Activated CD4-positive, alpha-beta T cell treated with anti-CD3 and anti-CD28 coated beads for 36 hours (primary cell): ENCODE measurements at regions not wholly inside any gene's neighbourhood (a gene's known extent, or its start where the extent isn't known, plus 50 kb on each side); places are given as distances from the start of the nearest gene placed in this dataset.

Experiments used
- ATAC-seq: fragments of 200-7000 bp; cut with Tn5 transposase; one replicate; pipeline ENCODE4 v1.10.0; 2021; ENCODE audit warnings: mild to moderate bottlenecking, moderate library complexity
- CTCF ChIA-PET: fragments of 350-600 bp; sonication (Branson Sonifier 250); formaldehyde crosslinking; loops from one replicate; lab custom pipeline; 2021; ENCODE audit warnings: antibody characterized with exemption; lab: Charles Lee
- POLR2A ChIA-PET: fragments of 350-600 bp; sonication (Branson Sonifier 250); formaldehyde crosslinking; loops from one replicate; lab custom pipeline; 2021; ENCODE audit warnings: antibody characterized with exemption, inconsistent platforms; lab: Charles Lee
- DNase-seq: peaks from one replicate; pipeline ENCODE4 v3.0.0-alpha.2; 2020
- H3K27ac Mint-ChIP-seq: one replicate; pipeline ENCODE4 v1.8.0; 2021; ENCODE audit warnings: mixed read lengths
- H3K27me3 Mint-ChIP-seq: one replicate; pipeline ENCODE4 v1.8.0; 2021; ENCODE audit warnings: mixed read lengths
- H3K36me3 Mint-ChIP-seq: one replicate; pipeline ENCODE4 v1.8.0; 2021; ENCODE audit warnings: low read depth, mixed read lengths
- H3K4me1 Mint-ChIP-seq: one replicate; pipeline ENCODE4 v1.8.0; 2021; ENCODE audit warnings: mixed read lengths
- H3K4me3 Mint-ChIP-seq: one replicate; pipeline ENCODE4 v1.8.0; 2021; ENCODE audit warnings: mild to moderate bottlenecking, moderate library complexity, mixed read lengths
- H3K9me3 Mint-ChIP-seq: one replicate; pipeline ENCODE4 v1.8.0; 2021; ENCODE audit warnings: low read depth, mixed read lengths
- intact Hi-C, 2 experiments: fragments of 100-400 bp; cut with DNase I in 1 of 2; cut with micrococcal nuclease in 1 of 2; formaldehyde crosslinking; loops; one replicate each; pipeline versions ENCODE4 v1.14.2 to v1.15.1; 2022 to 2024; cut with DNase I, micrococcal nuclease

DNA sequence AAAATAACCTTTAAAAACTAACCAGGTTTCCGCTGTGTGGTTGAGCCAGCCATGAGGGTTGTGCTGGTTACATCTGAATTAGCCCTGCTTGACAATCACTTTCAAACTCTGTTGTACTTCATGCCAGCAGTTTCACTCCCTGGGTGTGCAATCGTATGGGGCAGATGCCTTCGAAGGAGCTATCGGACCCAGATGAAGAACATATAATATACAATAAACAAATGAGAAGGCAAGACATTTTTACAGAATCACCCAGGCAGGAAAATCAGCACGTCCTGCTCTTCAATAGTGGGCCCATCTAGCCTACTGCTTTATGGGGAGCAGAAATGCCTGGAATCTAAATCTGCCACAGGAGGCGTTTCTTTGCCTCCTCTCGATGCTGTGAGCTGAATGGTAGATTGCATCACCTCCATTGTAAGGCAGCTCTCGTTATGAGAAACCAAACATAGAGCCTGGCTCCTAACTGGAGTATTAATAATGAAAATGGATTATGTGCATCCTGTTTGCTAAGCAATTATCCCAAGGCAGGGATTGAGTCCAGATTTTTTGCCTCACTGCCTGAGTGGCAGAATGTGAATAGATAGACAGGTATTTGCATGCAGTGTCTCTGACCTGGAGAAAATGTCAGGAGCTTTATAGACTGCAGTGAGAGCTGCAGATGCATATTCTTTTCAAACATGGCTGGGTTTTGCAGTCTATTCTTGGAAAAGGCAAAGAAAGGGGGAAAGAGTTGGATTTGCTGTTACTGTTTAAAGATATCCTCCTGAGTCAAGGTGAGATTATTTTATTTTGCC is 143.3 kb upstream of the SMARCA2 start:
- peak; percentile 11 for DNase-seq
- H3K27me3 Mint-ChIP-seq = peaks cover 36% of the 10 kb centered on the region
- H3K4me1 Mint-ChIP-seq = peaks cover 33% of the 10 kb centered on the region
- H3K4me3 Mint-ChIP-seq = no peak overlapping the region
- no peak for ATAC-seq
- no peaks in the 10 kb centered on the region for H3K9me3 Mint-ChIP-seq
- CTCF ChIA-PET = interaction anchor here (0.7 to 0.9 kb wide), 3 partner anchors 68 to 127 kb away, joined by 3 read pairs; no protein-coding TSS in a partner anchor
- H3K36me3 Mint-ChIP-seq = no peaks in the 10 kb centered on the region
- intact Hi-C loops = loop anchor here in 1 of 2 experiments (5.0 to 10.0 kb wide), 6 partner anchors 65 to 753 kb away; partner anchors contain the start of gene VLDLR
- no peak overlapping the region for H3K27ac Mint-ChIP-seq
- POLR2A ChIA-PET = no interaction called here

DNA sequence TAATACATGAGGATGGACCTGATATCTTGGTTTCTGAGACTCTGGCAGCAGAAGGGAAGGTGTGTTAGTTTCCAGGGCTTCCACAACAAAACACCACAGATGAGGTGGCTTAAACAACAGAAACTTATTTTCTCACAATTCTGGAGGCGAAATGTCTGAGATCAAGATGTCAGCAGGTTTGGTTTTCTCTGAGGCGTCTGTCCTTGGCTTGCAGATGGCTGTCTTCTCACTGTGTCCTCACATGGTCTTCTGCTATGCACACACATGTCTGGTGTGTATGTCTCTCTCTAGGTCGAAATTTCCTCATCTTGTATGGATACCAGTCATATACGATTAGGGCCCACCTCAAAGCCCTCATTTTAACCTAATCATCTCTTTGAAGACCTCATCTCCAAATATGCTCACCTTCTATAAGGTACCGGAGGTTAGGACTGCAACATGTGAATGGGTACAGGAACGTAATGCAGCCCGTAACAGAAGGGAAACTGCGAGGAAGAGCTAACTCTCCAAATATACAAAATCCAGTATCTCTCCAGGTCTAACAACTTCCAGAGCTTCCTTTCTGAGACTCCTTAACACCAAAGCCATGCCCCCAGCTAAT is 139.8 kb upstream of the SMARCA2 start:
- ChIA-PET CTCF (interaction anchor here (0.7 to 1.8 kb wide), 5 partner anchors 11 to 212 kb away, joined by 3 to 4 read pairs (median 3); no protein-coding TSS in a partner anchor), POLR2A (interaction anchor here (0.5 to 1.2 kb wide), 4 partner anchors 137 to 213 kb away, joined by 3 to 5 read pairs (median 4); partner anchors contain the start of gene SMARCA2)
- Mint-ChIP-seq H3K9me3 (no peaks in the 10 kb centered on the region), H3K36me3 (no peaks in the 10 kb centered on the region), H3K27me3 (peaks cover 26% of the 10 kb centered on the region), H3K27ac (peak overlapping the region; percentile 18), H3K4me3 (no peak overlapping the region), H3K4me1 (peaks cover 40% of the 10 kb centered on the region)
- intact Hi-C loops = loop anchor here (1.0 to 10.0 kb wide), 6 partner anchors 67 to 903 kb away; partner anchors contain the start of genes SMARCA2 (in 1 of the 2) and VLDLR (in 1 of the 2)
- ATAC-seq = no peak
- no peak for DNase-seq

DNA sequence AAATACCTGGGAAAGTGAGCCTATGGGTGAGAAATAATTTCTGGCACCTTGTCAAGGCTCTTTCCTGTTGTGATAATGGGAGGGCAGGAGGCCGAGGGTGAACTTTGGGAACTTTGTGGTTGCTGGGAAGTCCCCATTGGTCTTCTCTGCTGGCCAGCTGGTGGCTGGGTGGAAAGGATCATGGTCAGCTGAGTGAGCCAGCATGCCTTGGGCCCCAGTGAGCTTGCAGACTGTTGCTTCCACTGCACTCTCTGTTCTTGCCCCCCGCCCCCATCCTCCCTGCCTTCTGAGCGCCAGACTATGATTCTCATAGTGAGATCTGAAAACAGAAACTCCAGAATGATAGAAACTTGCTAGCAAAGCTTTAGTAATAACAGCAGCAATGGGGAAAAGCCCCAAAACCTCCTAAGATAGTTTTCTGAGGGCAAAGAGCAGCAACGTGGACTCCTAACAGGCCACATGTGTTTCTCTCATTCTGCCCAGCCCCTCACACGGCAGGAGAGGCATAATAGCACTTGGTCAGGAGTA is 139.2 kb upstream of the SMARCA2 start:
- POLR2A ChIA-PET = interaction anchor here (0.6 to 1.2 kb wide), 4 partner anchors 26 to 212 kb away, joined by 3 to 5 read pairs (median 4); partner anchors contain the start of gene SMARCA2
- Mint-ChIP-seq H3K36me3 (no peaks in the 10 kb centered on the region), H3K4me1 (peaks cover 40% of the 10 kb centered on the region), H3K4me3 (no peak overlapping the region), H3K27ac (peak overlapping the region; percentile 66), H3K9me3 (no peaks in the 10 kb centered on the region), H3K27me3 (peaks cover 22% of the 10 kb centered on the region)
- intact Hi-C loops = loop anchor here (1.0 to 10.0 kb wide), 8 partner anchors 66 to 904 kb away; partner anchors contain the start of genes SMARCA2 (in 1 of the 2) and VLDLR (in 1 of the 2)
- ATAC-seq = peak; percentile 71
- CTCF ChIA-PET = interaction anchor here (0.7 to 1.8 kb wide), 6 partner anchors 11 to 211 kb away, joined by 3 to 4 read pairs (median 3); no protein-coding TSS in a partner anchor
- peak; percentile 90 for DNase-seq

DNA sequence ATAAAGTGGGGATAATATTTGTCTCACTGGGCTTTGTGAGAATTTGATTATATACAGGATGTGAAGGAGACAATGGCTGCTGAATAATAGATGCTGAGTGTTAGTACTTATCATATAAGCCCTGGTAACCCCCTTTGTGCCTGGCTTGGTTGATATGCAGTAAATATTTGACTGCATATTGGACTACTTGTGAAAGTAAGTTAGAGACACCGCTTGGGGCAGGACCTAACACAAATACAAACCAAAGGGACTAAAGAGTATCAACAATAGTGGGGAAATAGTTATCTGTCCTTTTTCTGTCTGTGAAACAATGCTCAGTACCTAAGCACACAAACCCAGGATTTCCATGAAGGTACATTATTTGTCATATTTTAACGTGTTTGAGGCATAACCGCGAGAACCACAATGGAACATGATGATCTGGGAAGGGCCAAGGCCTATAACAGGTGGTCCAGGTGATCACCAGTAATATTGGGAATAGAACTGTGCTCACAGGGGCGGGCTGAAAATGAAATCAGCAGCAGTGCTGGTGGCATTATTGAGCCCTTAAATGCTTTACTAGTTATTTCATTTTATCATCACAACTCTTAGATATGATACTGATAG is 138.2 kb upstream of the SMARCA2 start:
- ATAC-seq (no peak), DNase-seq (peak; percentile 17)
- H3K4me1 Mint-ChIP-seq = peaks cover 36% of the 10 kb centered on the region
- H3K27ac Mint-ChIP-seq = no peak overlapping the region
- ChIA-PET CTCF (interaction anchor here (0.8 kb wide), 1 partner anchor 193 kb away, joined by 3 read pairs; no protein-coding TSS in a partner anchor), POLR2A (no interaction called here)
- no peaks in the 10 kb centered on the region for H3K36me3 Mint-ChIP-seq
- no peaks in the 10 kb centered on the region for H3K9me3 Mint-ChIP-seq
- intact Hi-C loops = loop anchor here (1.0 to 10.0 kb wide), 7 partner anchors 65 to 905 kb away; partner anchors contain the start of gene VLDLR (in 1 of the 2)
- no peak overlapping the region for H3K4me3 Mint-ChIP-seq
- H3K27me3 Mint-ChIP-seq = peaks cover 20% of the 10 kb centered on the region

DNA sequence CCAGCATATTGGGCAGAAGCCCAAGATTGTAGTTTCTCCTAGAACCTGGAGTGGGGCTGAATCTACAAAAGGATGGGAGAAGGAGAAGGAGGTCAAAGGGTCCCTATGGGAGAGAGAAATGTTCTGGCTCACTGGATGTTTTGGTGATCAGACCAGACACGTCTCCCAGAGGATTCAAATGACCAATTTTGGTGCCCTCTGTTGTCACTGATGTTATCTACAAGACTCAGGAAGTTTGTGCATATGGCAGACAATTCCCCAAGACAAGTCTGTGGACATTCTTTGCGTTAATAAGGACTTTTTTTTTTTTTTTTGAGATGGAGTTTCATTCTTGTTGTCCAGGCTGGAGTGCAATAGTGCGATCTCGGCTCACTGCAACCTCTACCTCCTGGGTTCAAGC is 137.2 kb upstream of the SMARCA2 start:
- Mint-ChIP-seq H3K27me3 (peaks cover 16% of the 10 kb centered on the region), H3K4me1 (peaks cover 30% of the 10 kb centered on the region), H3K9me3 (no peaks in the 10 kb centered on the region), H3K27ac (no peak overlapping the region), H3K36me3 (no peaks in the 10 kb centered on the region), H3K4me3 (no peak overlapping the region)
- no peak for DNase-seq
- CTCF ChIA-PET = no interaction called here
- ATAC-seq = no peak
- intact Hi-C loops = loop anchor here (2.0 to 10.0 kb wide), 7 partner anchors 64 to 967 kb away; partner anchors contain the start of genes PUM3 (in 1 of the 2) and VLDLR (in 1 of the 2)
- POLR2A ChIA-PET = no interaction called here

DNA sequence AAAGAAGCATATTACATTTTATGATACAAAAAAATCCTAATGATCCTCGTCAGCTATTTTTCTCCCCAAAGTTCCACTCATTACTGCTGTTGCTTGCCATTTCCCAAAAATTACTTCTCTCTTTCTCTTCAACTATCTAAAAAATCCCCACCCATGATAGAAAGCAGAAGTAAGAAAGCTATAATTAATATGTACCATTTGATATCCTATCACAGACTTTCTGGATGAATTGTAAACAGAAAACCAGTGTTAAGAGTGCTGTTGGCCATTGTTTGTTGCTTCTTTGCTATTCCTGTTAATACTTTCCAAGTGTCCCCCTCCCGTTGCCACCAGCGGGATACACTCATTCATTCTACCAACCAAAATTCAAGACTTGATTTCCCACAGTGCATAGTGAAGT is 136.3 kb upstream of the SMARCA2 start:
- Mint-ChIP-seq H3K9me3 (no peaks in the 10 kb centered on the region), H3K27ac (no peak overlapping the region), H3K36me3 (no peaks in the 10 kb centered on the region), H3K4me1 (peaks cover 30% of the 10 kb centered on the region), H3K4me3 (no peak overlapping the region), H3K27me3 (peaks cover 20% of the 10 kb centered on the region)
- ATAC-seq (no peak), DNase-seq (no peak)
- POLR2A ChIA-PET = interaction anchor here (1.0 kb wide), 1 partner anchor 136 kb away, joined by 4 read pairs; the partner anchor contains the start of gene SMARCA2
- CTCF ChIA-PET = no interaction called here
- intact Hi-C loops = loop anchor here (1.0 to 10.0 kb wide), 9 partner anchors 63 to 966 kb away; partner anchors contain the start of genes PUM3 (in 1 of the 2), SMARCA2 (in 1 of the 2) and VLDLR (in 1 of the 2)

DNA sequence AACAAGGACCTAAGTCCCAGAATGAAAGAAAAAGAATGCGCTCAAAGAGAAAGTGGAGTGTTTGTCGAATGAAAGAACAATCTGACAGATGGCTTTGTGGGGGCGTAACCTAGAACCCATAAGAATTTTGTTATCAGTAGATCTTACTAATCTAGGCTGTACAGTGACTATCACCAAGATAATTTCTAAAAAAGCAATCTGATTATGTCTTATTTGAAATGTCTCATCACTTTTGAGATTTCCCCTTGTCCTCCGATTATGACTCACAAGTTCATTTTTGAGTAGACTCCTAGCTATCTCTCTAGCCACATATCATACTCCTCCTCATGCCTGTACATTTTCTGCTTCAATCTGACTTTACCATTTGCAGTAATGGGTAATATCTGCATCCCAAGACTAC is 135.6 kb upstream of the SMARCA2 start:
- Mint-ChIP-seq H3K27ac (no peak overlapping the region), H3K4me3 (no peak overlapping the region)

DNA sequence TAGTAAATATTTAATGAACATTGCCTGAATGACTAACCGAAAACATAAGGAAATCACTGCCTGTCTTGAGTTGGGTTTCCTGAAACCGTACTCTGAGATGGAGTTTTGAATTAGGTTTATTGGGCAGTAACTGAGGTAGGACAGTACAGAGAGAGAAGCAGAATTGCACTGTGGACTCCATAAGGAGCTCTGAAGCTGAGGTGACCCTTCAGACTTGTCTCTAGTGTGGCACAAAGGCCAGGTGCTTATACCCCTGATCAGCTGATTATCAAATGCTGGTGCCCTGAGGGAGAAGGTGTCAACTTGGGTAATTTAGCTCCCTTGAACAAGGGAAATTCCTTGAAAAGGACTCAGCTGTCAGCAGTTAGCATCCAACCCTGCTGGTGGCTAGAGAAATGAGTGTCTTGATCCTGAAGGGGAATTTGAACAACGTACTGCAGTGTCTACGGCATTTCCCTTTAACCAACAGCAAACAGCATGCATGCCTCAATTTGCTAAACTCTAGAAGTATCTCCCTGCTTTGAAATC is 135.0 kb upstream of the SMARCA2 start:
- ChIA-PET CTCF (interaction anchor here (0.6 to 1.3 kb wide), 3 partner anchors 11 to 177 kb away, joined by 4 to 5 read pairs (median 4); no protein-coding TSS in a partner anchor), POLR2A (interaction anchor here (0.7 to 0.9 kb wide), 2 partner anchors 142 to 175 kb away, joined by 4 to 6 read pairs; no protein-coding TSS in a partner anchor)
- Mint-ChIP-seq H3K36me3 (no peaks in the 10 kb centered on the region), H3K4me3 (no peak overlapping the region), H3K4me1 (peaks cover 26% of the 10 kb centered on the region), H3K9me3 (no peaks in the 10 kb centered on the region), H3K27me3 (peaks cover 20% of the 10 kb centered on the region), H3K27ac (no peak overlapping the region)
- DNase-seq (peak; percentile 36), ATAC-seq (peak; percentile 31)
- intact Hi-C loops = loop anchor here in 1 of 2 experiments (1.0 kb wide), 1 partner anchor 132 kb away; no protein-coding TSS in a partner anchor

More for the DNA sequence above, 135.6 kb upstream of the SMARCA2 start:
- Mint-ChIP-seq H3K4me1 (peaks cover 29% of the 10 kb centered on the region), H3K9me3 (no peaks in the 10 kb centered on the region), H3K36me3 (no peaks in the 10 kb centered on the region), H3K27me3 (peaks cover 21% of the 10 kb centered on the region)
- peak; percentile 66 for ATAC-seq
- DNase-seq = peak; percentile 59
- ChIA-PET CTCF (interaction anchor here (1.0 to 1.3 kb wide), 2 partner anchors 11 to 178 kb away, joined by 4 to 5 read pairs; no protein-coding TSS in a partner anchor), POLR2A (interaction anchor here (0.7 to 1.0 kb wide), 3 partner anchors 135 to 176 kb away, joined by 4 to 6 read pairs (median 4); partner anchors contain the start of gene SMARCA2)
- intact Hi-C loops = loop anchor here (1.0 to 10.0 kb wide), 9 partner anchors 63 to 965 kb away; partner anchors contain the start of genes PUM3 (in 1 of the 2), SMARCA2 (in 1 of the 2) and VLDLR (in 1 of the 2)

DNA sequence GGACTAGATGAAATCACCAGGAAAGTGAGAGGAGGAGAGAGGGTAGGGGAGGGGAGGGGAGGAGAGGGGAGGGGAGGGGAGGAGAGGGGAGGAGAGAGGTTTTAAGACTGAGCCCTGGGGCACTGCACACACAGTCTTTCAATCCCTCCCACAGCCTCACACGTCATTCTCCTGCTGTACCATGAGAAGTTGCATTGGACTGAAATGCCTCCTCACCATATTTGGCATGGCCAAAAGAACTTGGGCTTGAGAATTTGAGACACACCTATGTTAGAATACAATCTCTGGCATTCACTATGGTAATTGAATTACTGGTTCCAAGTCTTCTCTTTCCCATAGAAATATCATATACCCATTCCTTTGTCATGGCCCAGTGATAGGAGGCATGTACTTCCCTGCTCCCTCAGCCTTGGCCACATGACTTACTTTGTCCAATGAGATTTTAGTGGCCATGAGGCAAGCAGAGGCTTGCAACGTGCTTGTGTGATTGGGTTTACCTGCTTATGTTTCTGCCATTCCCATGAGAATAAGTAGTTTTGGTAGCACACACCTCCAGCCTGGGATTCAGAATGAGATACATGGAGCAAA is 133.3 kb upstream of the SMARCA2 start:
- Mint-ChIP-seq H3K4me3 (no peak overlapping the region), H3K9me3 (no peaks in the 10 kb centered on the region), H3K27me3 (peaks cover 21% of the 10 kb centered on the region), H3K27ac (no peak overlapping the region), H3K4me1 (peaks cover 9% of the 10 kb centered on the region), H3K36me3 (no peaks in the 10 kb centered on the region)
- ChIA-PET CTCF (no interaction called here), POLR2A (no interaction called here)
- ATAC-seq (no peak), DNase-seq (no peak)
- intact Hi-C loops = no loop called here
